ENCODE measurements at regions not wholly inside any gene's neighbourhood (a gene's known extent, or its start where the extent isn't known, plus 50 kb on each side); places are given as distances from the start of the nearest gene placed in this dataset.

DNA sequence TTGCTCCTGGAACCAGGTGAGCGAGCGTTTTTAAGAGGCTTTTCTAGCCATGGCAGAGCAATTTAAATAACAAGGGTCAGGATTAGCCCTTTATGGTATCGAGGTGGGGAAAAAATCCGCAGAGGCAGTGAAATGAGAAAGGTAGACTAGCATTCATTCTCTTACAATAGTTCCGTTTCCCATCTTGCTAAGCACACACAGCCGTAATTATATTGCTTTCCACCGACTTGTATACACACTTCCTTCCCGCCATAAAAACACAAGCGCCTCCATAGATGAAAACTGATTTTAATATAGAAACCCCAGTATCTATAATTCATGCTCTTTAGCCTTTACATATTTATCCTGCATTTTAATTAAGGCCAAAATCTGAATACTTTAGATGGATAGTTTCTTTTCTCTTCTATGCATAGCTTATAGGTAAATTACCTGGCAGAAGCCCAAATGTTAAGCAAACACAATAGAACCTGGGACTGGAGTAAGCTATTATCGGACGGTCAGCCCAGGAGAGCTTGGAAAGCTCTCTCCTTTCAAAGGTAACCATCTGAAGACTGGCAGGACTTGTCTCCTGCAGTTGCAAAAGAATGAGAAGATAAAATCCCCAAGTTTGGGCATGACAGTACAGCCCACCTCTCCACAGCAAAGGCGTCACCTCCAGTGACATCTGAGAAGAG is 90.9 kb upstream of the MC3R start:
- TF ChIP-seq, protein P1, sequence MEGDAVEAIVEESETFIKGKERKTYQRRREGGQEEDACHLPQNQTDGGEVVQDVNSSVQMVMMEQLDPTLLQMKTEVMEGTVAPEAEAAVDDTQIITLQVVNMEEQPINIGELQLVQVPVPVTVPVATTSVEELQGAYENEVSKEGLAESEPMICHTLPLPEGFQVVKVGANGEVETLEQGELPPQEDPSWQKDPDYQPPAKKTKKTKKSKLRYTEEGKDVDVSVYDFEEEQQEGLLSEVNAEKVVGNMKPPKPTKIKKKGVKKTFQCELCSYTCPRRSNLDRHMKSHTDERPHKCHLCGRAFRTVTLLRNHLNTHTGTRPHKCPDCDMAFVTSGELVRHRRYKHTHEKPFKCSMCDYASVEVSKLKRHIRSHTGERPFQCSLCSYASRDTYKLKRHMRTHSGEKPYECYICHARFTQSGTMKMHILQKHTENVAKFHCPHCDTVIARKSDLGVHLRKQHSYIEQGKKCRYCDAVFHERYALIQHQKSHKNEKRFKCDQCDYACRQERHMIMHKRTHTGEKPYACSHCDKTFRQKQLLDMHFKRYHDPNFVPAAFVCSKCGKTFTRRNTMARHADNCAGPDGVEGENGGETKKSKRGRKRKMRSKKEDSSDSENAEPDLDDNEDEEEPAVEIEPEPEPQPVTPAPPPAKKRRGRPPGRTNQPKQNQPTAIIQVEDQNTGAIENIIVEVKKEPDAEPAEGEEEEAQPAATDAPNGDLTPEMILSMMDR (IDR thresholded peaks at IDR 0.05): no peak
- no peak for TF ChIP-seq ZFP36 (IDR thresholded peaks at IDR 0.05; ENCODE audit: borderline replicate concordance, partially characterized antibody)
- TF ChIP-seq, protein P2, sequence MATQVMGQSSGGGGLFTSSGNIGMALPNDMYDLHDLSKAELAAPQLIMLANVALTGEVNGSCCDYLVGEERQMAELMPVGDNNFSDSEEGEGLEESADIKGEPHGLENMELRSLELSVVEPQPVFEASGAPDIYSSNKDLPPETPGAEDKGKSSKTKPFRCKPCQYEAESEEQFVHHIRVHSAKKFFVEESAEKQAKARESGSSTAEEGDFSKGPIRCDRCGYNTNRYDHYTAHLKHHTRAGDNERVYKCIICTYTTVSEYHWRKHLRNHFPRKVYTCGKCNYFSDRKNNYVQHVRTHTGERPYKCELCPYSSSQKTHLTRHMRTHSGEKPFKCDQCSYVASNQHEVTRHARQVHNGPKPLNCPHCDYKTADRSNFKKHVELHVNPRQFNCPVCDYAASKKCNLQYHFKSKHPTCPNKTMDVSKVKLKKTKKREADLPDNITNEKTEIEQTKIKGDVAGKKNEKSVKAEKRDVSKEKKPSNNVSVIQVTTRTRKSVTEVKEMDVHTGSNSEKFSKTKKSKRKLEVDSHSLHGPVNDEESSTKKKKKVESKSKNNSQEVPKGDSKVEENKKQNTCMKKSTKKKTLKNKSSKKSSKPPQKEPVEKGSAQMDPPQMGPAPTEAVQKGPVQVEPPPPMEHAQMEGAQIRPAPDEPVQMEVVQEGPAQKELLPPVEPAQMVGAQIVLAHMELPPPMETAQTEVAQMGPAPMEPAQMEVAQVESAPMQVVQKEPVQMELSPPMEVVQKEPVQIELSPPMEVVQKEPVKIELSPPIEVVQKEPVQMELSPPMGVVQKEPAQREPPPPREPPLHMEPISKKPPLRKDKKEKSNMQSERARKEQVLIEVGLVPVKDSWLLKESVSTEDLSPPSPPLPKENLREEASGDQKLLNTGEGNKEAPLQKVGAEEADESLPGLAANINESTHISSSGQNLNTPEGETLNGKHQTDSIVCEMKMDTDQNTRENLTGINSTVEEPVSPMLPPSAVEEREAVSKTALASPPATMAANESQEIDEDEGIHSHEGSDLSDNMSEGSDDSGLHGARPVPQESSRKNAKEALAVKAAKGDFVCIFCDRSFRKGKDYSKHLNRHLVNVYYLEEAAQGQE (IDR thresholded peaks at IDR 0.05): no peak
- no peak for TF ChIP-seq POLR2A (IDR thresholded peaks at IDR 0.05; ENCODE audit: low read length)
- TF ChIP-seq NFE2L2 (conservative IDR thresholded peaks at IDR 0.05; ENCODE audit: low read length): no peak
- TF ChIP-seq RARB (CRISPR knock-in tag; IDR thresholded peaks at IDR 0.05): no peak
- TF ChIP-seq JUN (IDR thresholded peaks at IDR 0.05): no peak
- TF ChIP-seq, protein P3, sequence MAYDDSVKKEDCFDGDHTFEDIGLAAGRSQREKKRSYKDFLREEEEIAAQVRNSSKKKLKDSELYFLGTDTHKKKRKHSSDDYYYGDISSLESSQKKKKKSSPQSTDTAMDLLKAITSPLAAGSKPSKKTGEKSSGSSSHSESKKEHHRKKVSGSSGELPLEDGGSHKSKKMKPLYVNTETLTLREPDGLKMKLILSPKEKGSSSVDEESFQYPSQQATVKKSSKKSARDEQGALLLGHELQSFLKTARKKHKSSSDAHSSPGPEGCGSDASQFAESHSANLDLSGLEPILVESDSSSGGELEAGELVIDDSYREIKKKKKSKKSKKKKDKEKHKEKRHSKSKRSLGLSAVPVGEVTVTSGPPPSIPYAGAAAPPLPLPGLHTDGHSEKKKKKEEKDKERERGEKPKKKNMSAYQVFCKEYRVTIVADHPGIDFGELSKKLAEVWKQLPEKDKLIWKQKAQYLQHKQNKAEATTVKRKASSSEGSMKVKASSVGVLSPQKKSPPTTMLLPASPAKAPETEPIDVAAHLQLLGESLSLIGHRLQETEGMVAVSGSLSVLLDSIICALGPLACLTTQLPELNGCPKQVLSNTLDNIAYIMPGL (CRISPR knock-in tag; IDR thresholded peaks at IDR 0.05; ENCODE audit: borderline replicate concordance): no peak
- TF ChIP-seq, protein P4, sequence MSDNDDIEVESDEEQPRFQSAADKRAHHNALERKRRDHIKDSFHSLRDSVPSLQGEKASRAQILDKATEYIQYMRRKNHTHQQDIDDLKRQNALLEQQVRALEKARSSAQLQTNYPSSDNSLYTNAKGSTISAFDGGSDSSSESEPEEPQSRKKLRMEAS (IDR thresholded peaks at IDR 0.05): no peak
- no peak for TF ChIP-seq RFX5 (IDR thresholded peaks at IDR 0.05)
- TF ChIP-seq, protein P5, sequence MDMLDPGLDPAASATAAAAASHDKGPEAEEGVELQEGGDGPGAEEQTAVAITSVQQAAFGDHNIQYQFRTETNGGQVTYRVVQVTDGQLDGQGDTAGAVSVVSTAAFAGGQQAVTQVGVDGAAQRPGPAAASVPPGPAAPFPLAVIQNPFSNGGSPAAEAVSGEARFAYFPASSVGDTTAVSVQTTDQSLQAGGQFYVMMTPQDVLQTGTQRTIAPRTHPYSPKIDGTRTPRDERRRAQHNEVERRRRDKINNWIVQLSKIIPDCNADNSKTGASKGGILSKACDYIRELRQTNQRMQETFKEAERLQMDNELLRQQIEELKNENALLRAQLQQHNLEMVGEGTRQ (IDR thresholded peaks at IDR 0.05): no peak
- TF ChIP-seq HDAC2 (IDR thresholded peaks at IDR 0.05): no peak

Data from A549 (cell line).